DND-41 (cell line): ENCODE measurements at regions not wholly inside any gene's neighbourhood (a gene's known extent, or its start where the extent isn't known, plus 50 kb on each side); places are given as distances from the start of the nearest gene placed in this dataset.

Source experiments
- EZH2 ChIP-seq: IDR thresholded peaks from 3 replicates; pipeline ENCODE4 v1.6.1; 2012; ENCODE audit warnings: borderline replicate concordance, low read depth, mild to moderate bottlenecking, moderate library complexity, low read length, inconsistent platforms; ENCODE audit not compliant: severe bottlenecking
- TF ChIP-seq, protein P1 (sequence below): IDR thresholded peaks from 2 replicates; pipeline ENCODE4 v1.5.1; 2012; ENCODE audit warnings: borderline replicate concordance, low read length, moderate library complexity, mild to moderate bottlenecking; ENCODE audit not compliant: poor library complexity, severe bottlenecking; ENCODE audit errors: extremely low read depth

DNA sequence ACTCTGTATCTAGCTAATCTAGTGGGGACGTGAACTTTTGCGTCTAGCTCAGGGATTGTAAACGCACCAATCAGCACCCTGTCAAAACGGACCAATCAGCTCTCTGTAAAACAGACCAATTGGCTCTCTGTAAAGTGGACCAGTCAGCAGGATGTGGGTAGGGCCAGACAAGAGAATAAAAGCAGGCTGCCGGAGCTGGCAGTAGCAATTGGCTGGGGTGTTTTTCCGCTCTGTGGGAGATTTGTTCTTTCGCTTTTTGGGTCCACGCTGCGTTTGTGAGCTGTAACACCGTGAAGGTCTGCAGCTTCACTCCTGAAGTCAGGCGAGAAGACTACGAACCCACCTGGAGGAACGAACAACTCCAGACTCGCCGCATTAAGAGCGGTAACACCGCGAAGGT is 76.5 kb downstream of the SPRING1 start:
- TF ChIP-seq, protein P1, sequence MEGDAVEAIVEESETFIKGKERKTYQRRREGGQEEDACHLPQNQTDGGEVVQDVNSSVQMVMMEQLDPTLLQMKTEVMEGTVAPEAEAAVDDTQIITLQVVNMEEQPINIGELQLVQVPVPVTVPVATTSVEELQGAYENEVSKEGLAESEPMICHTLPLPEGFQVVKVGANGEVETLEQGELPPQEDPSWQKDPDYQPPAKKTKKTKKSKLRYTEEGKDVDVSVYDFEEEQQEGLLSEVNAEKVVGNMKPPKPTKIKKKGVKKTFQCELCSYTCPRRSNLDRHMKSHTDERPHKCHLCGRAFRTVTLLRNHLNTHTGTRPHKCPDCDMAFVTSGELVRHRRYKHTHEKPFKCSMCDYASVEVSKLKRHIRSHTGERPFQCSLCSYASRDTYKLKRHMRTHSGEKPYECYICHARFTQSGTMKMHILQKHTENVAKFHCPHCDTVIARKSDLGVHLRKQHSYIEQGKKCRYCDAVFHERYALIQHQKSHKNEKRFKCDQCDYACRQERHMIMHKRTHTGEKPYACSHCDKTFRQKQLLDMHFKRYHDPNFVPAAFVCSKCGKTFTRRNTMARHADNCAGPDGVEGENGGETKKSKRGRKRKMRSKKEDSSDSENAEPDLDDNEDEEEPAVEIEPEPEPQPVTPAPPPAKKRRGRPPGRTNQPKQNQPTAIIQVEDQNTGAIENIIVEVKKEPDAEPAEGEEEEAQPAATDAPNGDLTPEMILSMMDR: no peak
- no peak for TF ChIP-seq EZH2
